Stimulated activated naive CD8-positive, alpha-beta T cell treated with anti-CD3 and anti-CD28 coated beads, Interleukin-15, amount 100 ng/mL, for 72 hours (primary cell): ENCODE measurements at regions not wholly inside any gene's neighbourhood (a gene's known extent, or its start where the extent isn't known, plus 50 kb on each side); places are given as distances from the start of the nearest gene placed in this dataset.
"Not testable (repeated sequence)": the region's sequence is repeated elsewhere in the genome, so short reads cannot be mapped to it uniquely, and the experiment has no call there.

Experiments
- ATAC-seq: fragments of 150-1000 bp; cut with Tn5 transposase; 2 replicates; pipeline ENCODE4 v1.10.0; 2021; ENCODE audit warnings: mild to moderate bottlenecking, moderate library complexity
- DNase-seq, 2 donors: peaks; one replicate each; pipeline ENCODE4 v3.0.0; 2021 to 2022
- H3K27ac Mint-ChIP-seq, 2 donors: one replicate each; pipeline ENCODE4 v1.8.0; 2022; ENCODE audit warnings: mild to moderate bottlenecking in 2 of 2, mixed read lengths in 2 of 2, moderate library complexity in 2 of 2
- H3K27me3 Mint-ChIP-seq: one replicate; pipeline ENCODE4 v1.8.0; 2022; ENCODE audit warnings: mixed read lengths
- H3K4me1 Mint-ChIP-seq: one replicate; pipeline ENCODE4 v1.8.0; 2022; ENCODE audit warnings: mild to moderate bottlenecking, mixed read lengths
- H3K4me3 Mint-ChIP-seq, 2 donors: one replicate each; pipeline ENCODE4 v1.8.0; 2022; ENCODE audit warnings: mild to moderate bottlenecking in 2 of 2, mixed read lengths in 2 of 2, moderate library complexity in 1 of 2
- H3K9me3 Mint-ChIP-seq, 2 donors: one replicate each; pipeline ENCODE4 v1.8.0; 2022; ENCODE audit warnings: mixed read lengths in 2 of 2

GRCh38 chr5:57429513-57430120, 53.0 kb downstream of the ACTBL2 start:
- H3K4me1 Mint-ChIP-seq, result no peaks in the 10 kb centered on the region
- DNase-seq, result no peak
- no peaks in the 10 kb centered on the region for H3K9me3 Mint-ChIP-seq
- ATAC-seq, result no peak
- H3K4me3 Mint-ChIP-seq, result no peak overlapping the region
- peaks cover 12% of the 10 kb centered on the region for H3K27me3 Mint-ChIP-seq
- H3K27ac Mint-ChIP-seq, result no peak overlapping the region

DNA sequence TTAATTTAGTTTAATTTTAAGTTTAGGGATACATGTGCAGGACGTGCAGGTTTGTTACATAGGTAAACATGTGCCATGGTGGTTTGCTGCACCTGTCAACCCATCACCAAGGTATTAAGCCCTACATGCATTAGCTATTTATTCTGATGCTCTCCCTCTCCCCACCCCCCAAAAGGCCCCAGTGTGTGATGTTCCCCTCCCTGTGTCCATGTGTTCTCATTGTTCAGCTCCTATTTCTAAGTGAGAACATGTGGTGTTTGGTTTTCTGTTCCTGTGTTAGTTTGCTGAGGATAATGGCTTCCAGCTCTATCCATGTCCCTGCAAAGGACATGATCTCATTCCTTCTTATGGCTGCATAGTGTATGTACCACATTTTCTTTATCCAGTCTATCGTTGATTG, 53.6 kb downstream of the ACTBL2 start:
- H3K27ac Mint-ChIP-seq, ATAC-seq: not testable (repeated sequence)

DNA sequence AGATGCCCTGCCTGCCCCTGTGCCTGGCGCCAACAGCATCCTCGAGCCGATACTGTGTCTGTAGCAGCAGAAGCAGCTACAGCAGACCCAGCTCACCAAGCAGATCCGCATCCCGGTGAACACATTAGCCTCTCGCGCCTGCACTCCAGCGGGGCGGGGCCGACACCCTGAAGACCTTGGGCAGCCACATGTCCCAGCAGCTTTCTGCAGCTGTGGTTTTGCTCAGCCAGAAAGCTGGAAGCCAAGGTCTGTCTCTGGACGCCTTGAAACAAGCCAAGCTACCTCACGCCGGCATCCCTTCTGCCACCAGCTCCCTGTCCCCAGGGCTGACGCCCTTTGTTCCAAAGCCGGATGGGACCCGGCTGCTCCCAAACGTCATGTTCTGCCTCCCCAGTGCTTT, 59.6 kb downstream of the ACTBL2 start:
- H3K27ac Mint-ChIP-seq, result no peak overlapping the region
- ATAC-seq, result no peak
- DNase-seq, result no peak
- H3K27me3 Mint-ChIP-seq, result peaks cover 8% of the 10 kb centered on the region
- H3K4me1 Mint-ChIP-seq, result no peaks in the 10 kb centered on the region
- no peaks in the 10 kb centered on the region for H3K9me3 Mint-ChIP-seq
- H3K4me3 Mint-ChIP-seq, result no peak overlapping the region

More for the DNA sequence above, 53.6 kb downstream of the ACTBL2 start:
- not testable (repeated sequence) for DNase-seq, H3K4me3 Mint-ChIP-seq, H3K4me1 Mint-ChIP-seq, H3K9me3 Mint-ChIP-seq, H3K27me3 Mint-ChIP-seq

DNA sequence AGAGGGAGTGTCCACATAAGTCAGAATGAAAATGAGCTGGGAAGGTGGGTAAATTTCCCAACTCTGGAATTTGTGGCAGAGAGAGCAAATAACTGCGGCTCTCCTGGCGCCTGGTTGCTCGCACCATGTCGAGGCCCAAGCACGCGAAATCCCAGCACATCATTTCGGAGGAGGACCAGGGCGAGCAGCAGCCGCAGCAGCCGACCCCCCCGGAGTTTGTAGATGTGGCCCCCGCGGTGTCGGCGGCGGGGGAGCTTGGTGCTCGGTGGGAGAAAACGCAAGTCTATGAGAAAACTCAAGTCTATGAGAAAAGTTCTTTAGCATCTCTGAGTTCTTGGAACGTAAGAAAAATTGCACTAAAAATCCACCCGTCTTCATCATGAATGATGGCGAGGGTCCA, 60.3 kb downstream of the ACTBL2 start:
- Mint-ChIP-seq H3K27ac (no peak overlapping the region), H3K9me3 (no peaks in the 10 kb centered on the region), H3K4me3 (no peak overlapping the region), H3K4me1 (no peaks in the 10 kb centered on the region), H3K27me3 (peaks cover 3% of the 10 kb centered on the region)
- ATAC-seq, result no peak
- no peak for DNase-seq

DNA sequence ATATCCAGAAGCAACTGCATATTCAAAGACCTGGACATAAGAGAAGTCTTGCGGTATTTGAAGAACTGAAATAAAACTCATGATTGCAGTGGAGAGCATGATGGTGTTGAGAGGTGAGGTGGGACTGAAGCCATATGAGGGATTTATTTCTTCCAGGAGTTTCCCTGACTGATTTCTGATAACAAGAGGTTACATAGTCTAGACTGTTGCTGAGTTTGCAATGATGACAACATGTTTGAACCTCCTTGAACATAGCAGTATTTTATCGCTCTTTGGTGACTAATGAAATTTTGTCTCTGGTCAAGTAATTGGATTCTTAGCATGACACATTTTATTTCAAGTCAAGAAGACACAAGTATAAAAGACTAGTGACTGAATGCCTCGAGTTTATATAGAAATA, 61.8 kb downstream of the ACTBL2 start:
- H3K27me3 Mint-ChIP-seq, result peaks cover 9% of the 10 kb centered on the region
- no peak for ATAC-seq
- no peak for DNase-seq

DNA sequence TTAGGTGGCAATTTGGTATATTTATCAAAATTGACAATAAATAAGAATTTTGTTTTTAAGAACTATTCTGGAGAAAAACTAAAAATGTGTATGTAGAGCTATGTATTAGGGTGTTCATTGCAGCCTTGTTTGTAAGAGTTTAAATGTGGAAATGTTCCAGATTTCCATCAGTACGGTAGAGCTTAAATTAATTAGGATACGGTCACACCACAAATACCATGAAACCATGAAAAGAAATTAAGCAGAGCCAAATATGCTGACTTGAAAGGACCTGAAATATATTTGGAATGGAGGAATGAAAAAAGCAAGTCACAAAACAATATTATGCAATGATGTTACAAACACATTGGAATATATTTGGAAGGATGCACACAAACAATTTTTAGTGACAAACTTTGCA, 64.6 kb downstream of the ACTBL2 start:
- ATAC-seq (no peak), DNase-seq (no peak)
- H3K4me3 Mint-ChIP-seq, result no peak overlapping the region
- H3K27ac Mint-ChIP-seq, result no peak overlapping the region
- peaks cover 9% of the 10 kb centered on the region for H3K27me3 Mint-ChIP-seq
- H3K9me3 Mint-ChIP-seq, result no peaks in the 10 kb centered on the region
- H3K4me1 Mint-ChIP-seq, result no peaks in the 10 kb centered on the region

More for the DNA sequence above, 61.8 kb downstream of the ACTBL2 start:
- Mint-ChIP-seq H3K9me3 (no peaks in the 10 kb centered on the region), H3K4me1 (no peaks in the 10 kb centered on the region), H3K4me3 (no peak overlapping the region), H3K27ac (no peak overlapping the region)

GRCh38 chr5:57417320-57417719, 65.3 kb downstream of the ACTBL2 start:
- no peaks in the 10 kb centered on the region for H3K9me3 Mint-ChIP-seq
- H3K4me1 Mint-ChIP-seq, result no peaks in the 10 kb centered on the region
- H3K27ac Mint-ChIP-seq, result no peak overlapping the region
- H3K27me3 Mint-ChIP-seq, result peaks cover 9% of the 10 kb centered on the region
- no peak for ATAC-seq
- H3K4me3 Mint-ChIP-seq, result no peak overlapping the region
- DNase-seq, result no peak

DNA sequence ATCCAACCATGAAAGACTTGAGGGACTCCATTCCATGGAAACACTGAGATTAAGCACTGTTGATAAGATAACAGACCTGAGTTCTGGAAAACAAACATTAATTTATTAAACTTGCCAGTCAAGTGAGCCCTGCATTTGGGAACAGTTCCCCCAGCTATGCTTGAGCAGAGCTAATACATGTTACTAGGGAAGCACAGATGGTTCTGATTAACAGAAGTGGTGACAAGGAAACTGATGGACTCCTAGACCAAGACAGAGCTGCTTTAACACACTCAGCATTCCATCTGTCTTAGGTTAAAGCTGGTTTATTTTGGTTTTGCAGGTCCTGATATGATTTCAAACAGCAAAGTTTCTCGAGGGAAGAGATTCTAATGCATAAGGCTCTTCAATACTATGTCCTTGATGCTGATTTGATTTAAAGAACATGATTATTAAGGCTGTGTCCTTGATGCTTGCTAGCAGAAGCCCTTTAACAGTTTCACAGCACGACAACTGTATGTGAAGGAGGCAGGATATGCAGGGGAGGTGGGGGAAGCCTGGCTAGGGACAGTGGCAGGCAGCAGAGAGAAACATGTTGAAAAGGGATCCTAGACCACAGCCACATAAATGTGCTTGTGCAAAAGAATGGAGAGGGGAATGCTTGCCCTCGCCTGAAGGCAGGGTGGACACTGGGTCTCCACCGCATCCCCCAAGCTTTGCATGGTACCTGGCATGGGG, 66.2 kb downstream of the ACTBL2 start:
- no peaks in the 10 kb centered on the region for H3K9me3 Mint-ChIP-seq
- no peak overlapping the region for H3K4me3 Mint-ChIP-seq
- ATAC-seq (no peak), DNase-seq (no peak)
- peak overlapping the region in 1 of 2 donors; percentile 52 for H3K27ac Mint-ChIP-seq
- peaks cover 9% of the 10 kb centered on the region for H3K27me3 Mint-ChIP-seq
- H3K4me1 Mint-ChIP-seq, result no peaks in the 10 kb centered on the region

DNA sequence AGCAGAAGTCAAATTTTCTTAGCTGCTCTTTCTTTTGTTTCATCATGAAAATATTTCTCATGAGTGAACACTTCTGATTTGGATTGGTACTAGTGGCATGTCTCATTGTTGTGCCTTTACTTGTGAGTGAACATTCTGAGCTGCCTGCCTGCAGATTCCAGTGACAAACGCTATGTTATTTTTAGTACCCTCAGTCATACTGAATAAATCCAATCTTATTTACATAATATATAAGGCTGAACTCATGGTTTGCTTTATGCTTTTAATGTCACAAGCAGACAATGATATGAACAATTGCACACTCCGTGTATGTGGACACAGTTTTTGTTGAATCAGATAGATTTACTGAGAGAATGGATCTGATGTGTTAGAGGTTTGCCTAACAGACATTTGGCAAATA, 67.8 kb downstream of the ACTBL2 start:
- DNase-seq, result no peak
- H3K27ac Mint-ChIP-seq, result no peak overlapping the region
- H3K4me1 Mint-ChIP-seq, result no peaks in the 10 kb centered on the region
- H3K9me3 Mint-ChIP-seq, result no peaks in the 10 kb centered on the region
- peaks cover 9% of the 10 kb centered on the region for H3K27me3 Mint-ChIP-seq
- no peak overlapping the region for H3K4me3 Mint-ChIP-seq
- no peak for ATAC-seq

DNA sequence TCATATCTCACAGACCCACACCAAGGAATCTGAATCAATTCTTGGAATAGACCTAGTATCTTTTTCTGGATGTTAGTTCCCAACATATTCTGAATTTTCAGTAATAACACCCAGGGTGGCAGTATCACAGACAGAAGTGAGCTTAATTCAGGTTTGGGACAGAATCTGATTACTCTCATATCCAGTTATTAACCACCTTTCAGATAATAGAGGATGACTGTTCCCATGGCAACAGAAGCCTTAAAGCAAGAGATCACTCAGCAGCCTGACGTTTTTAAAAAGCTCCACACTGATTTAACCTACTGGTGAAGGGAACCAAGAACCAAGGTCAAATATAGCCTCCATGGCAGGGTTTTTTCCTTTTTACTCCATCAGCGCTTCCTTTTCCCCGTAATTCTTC, 68.4 kb downstream of the ACTBL2 start:
- H3K27me3 Mint-ChIP-seq, result peaks cover 9% of the 10 kb centered on the region
- ATAC-seq (no peak), DNase-seq (no peak)
- no peaks in the 10 kb centered on the region for H3K4me1 Mint-ChIP-seq
- H3K9me3 Mint-ChIP-seq, result no peaks in the 10 kb centered on the region
- H3K4me3 Mint-ChIP-seq, result no peak overlapping the region
- no peak overlapping the region for H3K27ac Mint-ChIP-seq

- H3K27me3 Mint-ChIP-seq, result peaks cover 9% of the 10 kb centered on the region
- H3K4me3 Mint-ChIP-seq, result no peak overlapping the region
- H3K27ac Mint-ChIP-seq, result no peak overlapping the region
- no peaks in the 10 kb centered on the region for H3K9me3 Mint-ChIP-seq
- no peak for ATAC-seq
- no peak for DNase-seq
- no peaks in the 10 kb centered on the region for H3K4me1 Mint-ChIP-seq
Measured at GRCh38 chr5:57413145-57413544, 69.5 kb downstream of the ACTBL2 start.

GRCh38 chr5:57412680-57413079, 69.9 kb downstream of the ACTBL2 start:
- Mint-ChIP-seq H3K4me1 (no peaks in the 10 kb centered on the region), H3K27me3 (peaks cover 9% of the 10 kb centered on the region), H3K27ac (no peak overlapping the region), H3K4me3 (no peak overlapping the region), H3K9me3 (no peaks in the 10 kb centered on the region)
- no peak for DNase-seq
- ATAC-seq, result no peak

GRCh38 chr5:57411982-57412381, 70.6 kb downstream of the ACTBL2 start:
- no peaks in the 10 kb centered on the region for H3K9me3 Mint-ChIP-seq
- ATAC-seq (no peak), DNase-seq (no peak)
- peaks cover 9% of the 10 kb centered on the region for H3K27me3 Mint-ChIP-seq
- H3K4me3 Mint-ChIP-seq, result no peak overlapping the region
- no peak overlapping the region for H3K27ac Mint-ChIP-seq
- H3K4me1 Mint-ChIP-seq, result no peaks in the 10 kb centered on the region

GRCh38 chr5:57410374-57411320, 72.0 kb downstream of the ACTBL2 start:
- ATAC-seq (no peak), DNase-seq (no peak)
- Mint-ChIP-seq H3K9me3 (no peaks in the 10 kb centered on the region), H3K4me1 (no peaks in the 10 kb centered on the region), H3K27ac (no peak overlapping the region), H3K27me3 (no peaks in the 10 kb centered on the region), H3K4me3 (no peak overlapping the region)

GRCh38 chr5:57408714-57409113, 73.9 kb downstream of the ACTBL2 start:
- H3K9me3 Mint-ChIP-seq, result no peaks in the 10 kb centered on the region
- DNase-seq, result no peak
- ATAC-seq, result no peak
- no peaks in the 10 kb centered on the region for H3K27me3 Mint-ChIP-seq
- H3K4me3 Mint-ChIP-seq, result no peak overlapping the region
- no peak overlapping the region for H3K27ac Mint-ChIP-seq
- no peaks in the 10 kb centered on the region for H3K4me1 Mint-ChIP-seq

GRCh38 chr5:57408285-57408684, 74.3 kb downstream of the ACTBL2 start:
- H3K4me3 Mint-ChIP-seq, result no peak overlapping the region
- H3K27ac Mint-ChIP-seq, result no peak overlapping the region
- H3K9me3 Mint-ChIP-seq, result no peaks in the 10 kb centered on the region
- no peaks in the 10 kb centered on the region for H3K4me1 Mint-ChIP-seq
- H3K27me3 Mint-ChIP-seq, result no peaks in the 10 kb centered on the region
- DNase-seq, result no peak
- ATAC-seq, result no peak
